RWPE1 (cell line): ENCODE measurements at regions not wholly inside any gene's neighbourhood (a gene's known extent, or its start where the extent isn't known, plus 50 kb on each side); places are given as distances from the start of the nearest gene placed in this dataset.

Source experiments
- CTCF ChIA-PET: fragments of 350-600 bp; sonication (Branson Sonifier 250); formaldehyde crosslinking; extraction: SDS; loops from one replicate; lab custom pipeline; 2021; lab: Yijun Ruan, JAX
- POLR2A ChIA-PET: fragments of 400-600 bp; formaldehyde crosslinking; extraction: SDS; loops from one replicate; lab custom pipeline; 2020; ENCODE audit warnings: antibody characterized with exemption; ENCODE audit not compliant: low non-redundant PET; lab: Yijun Ruan, JAX
- DNase-seq: peaks from one replicate; pipeline ENCODE4 v3.0.0; 2012; ENCODE audit warnings: low spot score
- H3K27ac ChIP-seq: fragments of 450-650 bp; 2 replicates; pipeline ENCODE4 v1.5.1; 2017
- TF ChIP-seq, protein P1 (sequence below): fragments of 450-650 bp; conservative IDR thresholded peaks from 2 replicates; pipeline ENCODE4 v1.5.1; 2017; ENCODE audit warnings: low read depth, mild to moderate bottlenecking

DNA sequence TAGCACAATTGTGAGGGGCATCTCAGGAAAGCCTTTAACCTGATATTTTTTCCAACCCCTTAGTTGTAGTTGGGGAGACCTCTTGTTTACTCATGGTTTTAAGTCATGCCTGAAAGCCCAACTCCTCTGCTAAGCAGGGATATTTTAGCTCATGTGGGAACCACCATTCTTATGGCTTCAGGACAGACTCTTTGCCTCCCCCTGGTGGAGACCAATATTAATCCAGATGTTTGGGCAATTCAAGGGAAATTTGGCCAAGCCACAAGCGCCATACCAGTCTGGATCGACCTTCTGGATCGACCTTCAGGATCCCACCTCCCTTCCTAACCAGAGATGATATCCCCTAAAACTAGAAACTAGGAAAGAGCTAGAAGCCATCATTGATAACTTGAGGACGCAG lies 211.2 kb downstream of the C6orf118 start:
- POLR2A ChIA-PET = no interaction called here
- no peak overlapping the region for H3K27ac ChIP-seq
- TF ChIP-seq, protein P1, sequence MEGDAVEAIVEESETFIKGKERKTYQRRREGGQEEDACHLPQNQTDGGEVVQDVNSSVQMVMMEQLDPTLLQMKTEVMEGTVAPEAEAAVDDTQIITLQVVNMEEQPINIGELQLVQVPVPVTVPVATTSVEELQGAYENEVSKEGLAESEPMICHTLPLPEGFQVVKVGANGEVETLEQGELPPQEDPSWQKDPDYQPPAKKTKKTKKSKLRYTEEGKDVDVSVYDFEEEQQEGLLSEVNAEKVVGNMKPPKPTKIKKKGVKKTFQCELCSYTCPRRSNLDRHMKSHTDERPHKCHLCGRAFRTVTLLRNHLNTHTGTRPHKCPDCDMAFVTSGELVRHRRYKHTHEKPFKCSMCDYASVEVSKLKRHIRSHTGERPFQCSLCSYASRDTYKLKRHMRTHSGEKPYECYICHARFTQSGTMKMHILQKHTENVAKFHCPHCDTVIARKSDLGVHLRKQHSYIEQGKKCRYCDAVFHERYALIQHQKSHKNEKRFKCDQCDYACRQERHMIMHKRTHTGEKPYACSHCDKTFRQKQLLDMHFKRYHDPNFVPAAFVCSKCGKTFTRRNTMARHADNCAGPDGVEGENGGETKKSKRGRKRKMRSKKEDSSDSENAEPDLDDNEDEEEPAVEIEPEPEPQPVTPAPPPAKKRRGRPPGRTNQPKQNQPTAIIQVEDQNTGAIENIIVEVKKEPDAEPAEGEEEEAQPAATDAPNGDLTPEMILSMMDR = no peak
- DNase-seq = no peak
- CTCF ChIA-PET = interaction anchor here (0.6 kb wide), 1 partner anchor 114 kb away, joined by 5 read pairs; no protein-coding TSS in a partner anchor

DNA sequence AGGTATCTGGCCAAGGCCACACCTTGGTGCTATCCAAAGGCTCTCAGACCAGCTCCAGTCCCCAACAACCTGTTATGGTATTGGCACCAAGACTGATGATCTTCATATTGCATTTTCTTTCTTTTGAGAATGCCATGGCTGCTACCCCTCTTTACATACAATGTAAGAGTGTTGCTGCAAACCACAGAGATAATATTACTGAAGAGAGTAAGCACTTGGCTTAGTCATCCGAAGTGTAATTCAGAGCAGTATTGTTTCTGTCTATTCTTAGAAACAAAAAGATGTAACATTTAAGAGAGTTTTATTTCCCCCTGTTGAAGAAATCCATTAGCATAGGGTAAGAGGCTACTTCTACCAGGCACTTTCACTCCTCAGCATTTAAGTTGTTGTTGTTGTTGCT lies 212.5 kb downstream of the C6orf118 start:
- TF ChIP-seq, protein P1 = no peak
- CTCF ChIA-PET = no interaction called here
- H3K27ac ChIP-seq = no peak overlapping the region
- DNase-seq = no peak
- POLR2A ChIA-PET = no interaction called here

DNA sequence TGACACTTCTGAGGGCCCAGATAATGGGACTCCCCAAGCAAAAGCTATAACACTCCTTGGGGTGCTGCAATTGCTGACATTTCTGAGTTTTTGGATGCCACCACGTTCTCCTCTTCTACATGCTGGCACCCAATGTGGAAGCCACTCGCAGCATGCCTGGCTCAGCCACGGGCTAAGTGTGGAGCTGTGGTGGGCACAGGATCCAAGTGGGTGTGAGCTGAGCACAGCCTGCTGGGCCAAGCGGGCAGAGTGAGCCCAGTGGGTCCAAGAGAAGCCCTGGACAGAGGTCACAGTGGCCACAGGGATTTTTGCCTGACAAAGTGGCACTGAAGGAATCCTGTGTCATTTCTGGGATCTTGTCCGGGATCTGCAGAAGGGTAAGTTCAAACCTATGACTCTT lies 213.2 kb downstream of the C6orf118 start:
- POLR2A ChIA-PET = no interaction called here
- TF ChIP-seq, protein P1 = no peak
- CTCF ChIA-PET = interaction anchor here (0.7 kb wide), 1 partner anchor 113 kb away, joined by 3 read pairs; no protein-coding TSS in a partner anchor
- H3K27ac ChIP-seq = no peak overlapping the region
- DNase-seq = no peak

DNA sequence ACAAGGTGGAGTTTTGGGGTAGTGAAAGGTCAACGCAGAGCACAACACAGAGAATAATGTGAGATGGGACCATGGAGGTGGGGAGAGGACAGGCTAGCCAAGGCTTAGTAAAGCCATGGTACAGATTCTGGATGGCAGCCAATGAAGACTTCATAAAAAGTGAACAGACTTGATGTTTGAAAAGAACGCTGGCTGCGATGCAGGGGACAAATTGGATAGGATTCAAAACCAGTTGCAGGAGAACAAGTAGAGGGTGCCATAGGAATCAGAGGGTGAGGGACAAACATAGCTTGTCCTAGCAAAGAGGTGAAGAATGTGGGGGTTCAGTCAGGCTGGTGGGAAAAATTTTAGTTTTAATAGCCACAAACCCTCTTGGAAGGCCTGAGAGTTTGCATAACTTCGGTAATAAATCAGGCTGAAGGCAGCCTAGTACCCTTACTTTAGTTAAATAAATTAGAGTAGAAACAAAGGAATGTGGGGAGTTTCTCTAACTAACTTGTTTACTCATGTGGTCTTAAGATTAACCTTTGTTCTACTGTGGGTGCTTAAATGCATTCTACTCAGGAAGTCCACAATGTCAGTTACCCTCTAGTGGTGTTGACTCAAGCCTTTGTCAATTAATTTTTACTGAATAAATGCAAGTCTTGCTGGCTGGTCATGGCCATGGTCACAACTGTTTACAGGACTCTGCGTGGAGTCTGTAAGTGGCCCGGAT lies 216.4 kb downstream of the C6orf118 start:
- H3K27ac ChIP-seq = no peak overlapping the region
- POLR2A ChIA-PET = no interaction called here
- no peak for DNase-seq
- CTCF ChIA-PET = no interaction called here
- TF ChIP-seq, protein P1 = no peak

DNA sequence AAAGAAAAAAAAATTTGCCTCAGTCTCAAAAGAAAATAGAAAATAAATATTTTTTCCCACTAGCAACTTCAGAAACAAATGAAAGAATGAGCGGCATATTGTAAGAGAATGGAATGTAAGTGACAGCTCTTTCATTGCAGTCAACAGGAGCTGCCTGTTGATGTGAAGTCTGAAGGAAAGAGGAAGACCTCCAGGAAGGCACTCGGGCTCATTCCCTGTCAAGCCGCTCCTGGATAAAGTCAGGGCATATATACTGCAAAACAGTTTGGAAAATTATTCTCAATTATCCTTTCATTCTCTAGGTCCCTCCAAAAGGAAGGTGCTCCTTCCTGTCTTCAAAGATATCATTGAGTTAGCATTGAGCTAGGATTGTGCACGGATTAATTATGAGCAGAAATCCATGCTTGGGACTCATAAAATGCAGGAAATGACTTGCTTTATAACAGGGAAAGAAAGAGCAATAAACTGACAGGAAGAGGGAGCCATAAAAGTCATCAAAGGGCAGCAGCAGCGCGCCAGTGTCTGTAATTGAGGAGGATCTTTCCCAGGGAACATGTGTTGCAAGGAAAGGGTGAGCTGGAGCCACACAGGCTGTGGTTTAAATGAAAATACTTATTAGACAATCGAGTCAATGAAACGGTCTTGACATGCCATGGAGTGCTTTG lies 218.2 kb downstream of the C6orf118 start:
- DNase-seq = no peak
- CTCF ChIA-PET = no interaction called here
- H3K27ac ChIP-seq = no peak overlapping the region
- POLR2A ChIA-PET = no interaction called here
- TF ChIP-seq, protein P1 = no peak

DNA sequence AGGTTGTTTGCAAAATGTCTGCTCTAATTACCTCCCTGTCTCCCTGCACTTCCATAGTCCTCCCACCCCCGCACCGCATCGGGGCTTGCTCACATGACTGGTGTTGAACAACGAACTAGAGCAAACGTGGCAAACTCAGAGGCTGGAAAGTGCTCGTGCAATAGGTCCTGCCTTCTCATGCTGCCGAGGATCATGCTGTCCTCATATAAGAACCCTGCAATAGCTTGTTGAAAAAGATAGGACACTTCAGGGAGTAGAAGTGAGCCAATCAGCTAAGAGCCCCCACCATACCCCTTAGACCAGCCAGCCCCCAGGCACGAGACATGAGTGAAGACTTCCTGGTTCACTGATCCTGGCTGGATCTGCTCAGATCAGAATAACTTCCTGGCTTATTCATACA lies 219.2 kb downstream of the C6orf118 start:
- ChIA-PET CTCF (interaction anchor here (0.7 kb wide), 1 partner anchor 14 kb away, joined by 3 read pairs; no protein-coding TSS in a partner anchor), POLR2A (no interaction called here)
- no peak overlapping the region for H3K27ac ChIP-seq
- TF ChIP-seq, protein P1 = no peak
- DNase-seq = no peak
